Vagina (tissue), 2 donors: ENCODE measurements at regions not wholly inside any gene's neighbourhood (a gene's known extent, or its start where the extent isn't known, plus 50 kb on each side); places are given as distances from the start of the nearest gene placed in this dataset.

ENCODE experiments used
- CTCF ChIP-seq, 3 experiments: fragments of 450-650 bp in 2 of 3; fragments of 200-600 bp in 1 of 3; sonication (generic) in 1 of 3; IDR thresholded peaks; one replicate each; pipeline ENCODE4 v1.5.1; 2017 to 2019; ENCODE audit warnings: antibody characterized with exemption in 3 of 3, mild to moderate bottlenecking in 2 of 3, moderate library complexity in 2 of 3
- POLR2AphosphoS5 ChIP-seq, 2 donors: sonication (generic); formaldehyde crosslinking; IDR thresholded peaks; one replicate each; pipeline ENCODE4 v1.9.0; 2017; ENCODE audit warnings: antibody characterized with exemption in 2 of 2, mild to moderate bottlenecking in 2 of 2, low read depth in 1 of 2; ENCODE audit not compliant: insufficient read depth in 1 of 2

DNA sequence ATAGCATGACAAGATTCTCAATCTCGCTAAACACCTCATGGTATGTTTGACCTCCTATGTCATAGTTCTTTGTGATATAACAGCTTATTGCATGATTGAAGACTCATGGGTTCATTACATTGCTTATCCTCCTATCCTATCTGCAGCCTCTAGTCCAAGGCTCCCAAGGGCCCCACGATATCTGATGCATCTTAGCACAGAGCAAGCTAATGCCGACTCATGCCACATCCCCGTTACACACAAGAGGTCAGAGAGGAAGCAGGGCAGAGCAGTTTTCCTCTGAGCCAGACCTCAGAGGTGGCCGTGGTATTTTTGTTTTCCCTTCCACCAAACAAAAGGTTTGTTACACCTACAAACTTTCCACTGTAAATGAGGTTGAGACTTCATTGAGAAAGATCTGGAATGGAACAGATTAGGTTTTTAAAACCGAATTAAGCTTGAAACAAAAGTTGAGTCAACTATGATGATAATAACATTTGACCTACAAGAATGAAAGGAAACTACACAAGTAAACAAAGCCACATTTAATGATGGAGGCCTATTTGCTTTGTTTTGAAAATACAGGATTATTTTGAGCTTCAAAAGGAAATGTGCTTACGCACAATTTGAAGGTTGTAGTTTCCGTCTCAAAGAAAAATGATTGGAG, 133.9 kb upstream of the MYLIP start:
- no peak for TF ChIP-seq POLR2AphosphoS5 (IDR thresholded peaks at IDR 0.05; ENCODE audit: insufficient read depth in 1 of 2, low read depth in 1 of 2)
- no peak for TF ChIP-seq CTCF (IDR thresholded peaks at IDR 0.05)
